Nephron progenitor cell (in vitro differentiated cells): ENCODE measurements at regions not wholly inside any gene's neighbourhood (a gene's known extent, or its start where the extent isn't known, plus 50 kb on each side); places are given as distances from the start of the nearest gene placed in this dataset.

ENCODE experiments used
- DNase-seq: peaks from one replicate; pipeline ENCODE4 v3.0.0; 2021
- H3K27ac Mint-ChIP-seq: 2 replicates; pipeline ENCODE4 v1.8.0; 2021; ENCODE audit warnings: mild to moderate bottlenecking, moderate library complexity, mixed read lengths
- H3K27me3 Mint-ChIP-seq: 2 replicates; pipeline ENCODE4 v1.8.0; 2021; ENCODE audit warnings: mild to moderate bottlenecking, low read depth, mixed read lengths; ENCODE audit not compliant: poor library complexity
- H3K36me3 Mint-ChIP-seq: 2 replicates; pipeline ENCODE4 v1.8.0; 2021; ENCODE audit warnings: low read depth, mixed read lengths
- H3K4me1 Mint-ChIP-seq: 2 replicates; pipeline ENCODE4 v1.8.0; 2021; ENCODE audit warnings: mixed read lengths
- H3K4me3 Mint-ChIP-seq: 2 replicates; pipeline ENCODE4 v1.8.0; 2021; ENCODE audit warnings: mild to moderate bottlenecking, moderate library complexity, mixed read lengths
- H3K9me3 Mint-ChIP-seq: 2 replicates; pipeline ENCODE4 v1.8.0; 2021; ENCODE audit warnings: mild to moderate bottlenecking, moderate library complexity, mixed read lengths
- CTCF ChIP-seq: fragments of 200-600 bp; sonication (generic); IDR thresholded peaks from 2 replicates; pipeline ENCODE4 v1.5.0; 2021; ENCODE audit warnings: antibody characterized with exemption

DNA sequence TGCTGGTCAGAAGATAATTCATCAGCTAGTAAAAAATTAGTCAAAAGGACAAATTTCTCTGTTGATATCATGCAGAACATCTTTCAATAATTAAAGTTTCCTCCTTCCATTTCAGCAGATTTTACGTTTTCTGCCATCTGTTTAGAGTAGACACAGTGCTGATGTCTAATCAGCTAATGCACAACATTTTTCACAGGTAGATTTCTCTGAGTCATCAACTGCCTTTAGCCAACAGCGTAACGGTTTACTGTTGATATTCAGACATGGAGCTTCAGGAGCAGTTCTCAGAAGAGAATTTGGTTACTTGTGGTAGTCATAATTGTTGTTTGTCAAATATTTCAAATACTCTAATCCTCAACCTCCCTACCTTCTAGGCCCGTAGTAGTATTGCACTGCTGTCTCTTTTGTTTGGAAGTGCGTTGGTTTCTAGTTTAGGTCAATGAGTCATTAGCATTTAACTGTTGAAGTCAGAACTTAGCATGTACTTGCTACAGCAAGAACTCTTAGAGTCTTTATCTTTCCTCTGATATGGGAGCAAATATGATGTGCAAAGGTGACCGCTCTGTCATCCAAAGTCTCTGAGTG is 86.8 kb upstream of the TFPI start:
- H3K36me3 Mint-ChIP-seq = no peaks in the 10 kb centered on the region
- TF ChIP-seq CTCF = no peak
- no peaks in the 10 kb centered on the region for H3K27me3 Mint-ChIP-seq
- no peak overlapping the region for H3K4me3 Mint-ChIP-seq
- no peak overlapping the region for H3K27ac Mint-ChIP-seq
- H3K4me1 Mint-ChIP-seq = no peaks in the 10 kb centered on the region
- peaks cover 15% of the 10 kb centered on the region for H3K9me3 Mint-ChIP-seq
- no peak for DNase-seq

- no peak for TF ChIP-seq CTCF
- Mint-ChIP-seq H3K4me3 (no peak overlapping the region), H3K9me3 (peaks cover 11% of the 10 kb centered on the region), H3K4me1 (no peaks in the 10 kb centered on the region), H3K27me3 (no peaks in the 10 kb centered on the region), H3K27ac (no peak overlapping the region), H3K36me3 (no peaks in the 10 kb centered on the region)
- DNase-seq = no peak
Observed at GRCh38 chr2:187642498-187642897, 88.3 kb upstream of the TFPI start.

- Mint-ChIP-seq H3K27ac (no peak overlapping the region), H3K36me3 (no peaks in the 10 kb centered on the region), H3K27me3 (no peaks in the 10 kb centered on the region), H3K4me1 (no peaks in the 10 kb centered on the region), H3K9me3 (no peaks in the 10 kb centered on the region), H3K4me3 (no peak overlapping the region)
- no peak for TF ChIP-seq CTCF
- no peak for DNase-seq
Observed at GRCh38 chr2:187644486-187644885, 90.3 kb upstream of the TFPI start.

DNA sequence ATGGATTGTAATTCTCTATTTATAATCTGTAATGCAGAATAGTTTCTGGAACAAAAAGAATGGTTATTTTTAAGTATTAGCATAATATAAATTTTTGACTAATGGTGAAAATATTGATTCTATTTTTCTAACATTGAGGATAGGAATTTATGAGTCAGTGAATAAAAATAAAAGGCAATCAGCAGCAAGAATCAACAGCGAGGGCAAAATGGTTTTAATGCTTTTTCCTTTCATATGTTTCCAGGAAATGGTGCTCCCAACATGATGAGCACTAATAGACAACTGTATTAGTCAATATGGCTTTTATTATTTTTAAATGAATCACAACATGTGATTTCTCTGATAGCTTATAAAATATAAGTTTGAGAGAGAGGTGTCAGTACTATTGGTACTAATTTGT is 90.7 kb upstream of the TFPI start:
- no peaks in the 10 kb centered on the region for H3K36me3 Mint-ChIP-seq
- H3K4me1 Mint-ChIP-seq = no peaks in the 10 kb centered on the region
- no peaks in the 10 kb centered on the region for H3K27me3 Mint-ChIP-seq
- no peak for TF ChIP-seq CTCF
- DNase-seq = no peak
- H3K9me3 Mint-ChIP-seq = no peaks in the 10 kb centered on the region
- H3K27ac Mint-ChIP-seq = no peak overlapping the region
- no peak overlapping the region for H3K4me3 Mint-ChIP-seq

DNA sequence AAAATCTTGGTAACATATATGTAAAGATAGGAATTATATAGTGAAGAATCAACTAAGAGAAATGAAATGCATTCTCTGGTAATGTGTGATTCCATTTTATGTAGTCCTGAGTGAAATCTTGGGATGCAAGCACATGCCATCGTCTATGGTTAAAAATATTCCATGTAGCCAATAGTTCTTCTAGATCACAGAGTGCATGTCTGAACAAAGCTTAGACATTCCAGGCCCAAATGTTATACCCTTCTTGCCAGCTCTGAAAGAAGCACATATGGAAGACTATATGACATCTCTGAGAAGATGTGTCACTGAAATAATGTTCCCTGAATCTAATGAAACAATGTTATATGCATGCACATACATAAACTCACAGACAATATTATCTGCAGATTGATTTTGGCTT is 92.3 kb upstream of the TFPI start:
- no peak overlapping the region for H3K4me3 Mint-ChIP-seq
- no peak for TF ChIP-seq CTCF
- DNase-seq = no peak
- no peaks in the 10 kb centered on the region for H3K9me3 Mint-ChIP-seq
- H3K27me3 Mint-ChIP-seq = no peaks in the 10 kb centered on the region
- H3K27ac Mint-ChIP-seq = no peak overlapping the region
- H3K36me3 Mint-ChIP-seq = no peaks in the 10 kb centered on the region
- no peaks in the 10 kb centered on the region for H3K4me1 Mint-ChIP-seq

DNA sequence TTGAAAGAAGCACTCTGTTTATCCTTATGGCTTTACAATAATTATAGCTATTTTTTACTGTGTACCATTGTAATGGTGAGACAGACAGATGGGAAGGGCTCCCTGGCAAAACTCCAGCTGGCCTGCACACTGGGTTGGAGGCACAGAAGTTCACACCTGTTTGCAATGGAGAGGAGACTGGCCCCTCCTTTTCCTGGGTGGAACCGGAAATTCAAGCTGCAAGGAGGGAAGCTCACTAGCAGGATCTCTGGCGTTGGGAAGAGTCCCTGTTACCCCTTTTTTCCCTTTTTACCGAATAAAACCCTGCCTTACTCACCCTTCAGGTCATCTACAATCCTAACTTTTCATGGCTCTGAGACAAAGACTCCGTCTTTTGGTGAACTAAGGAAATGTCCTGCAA is 100.3 kb upstream of the TFPI start:
- Mint-ChIP-seq H3K27ac (no peak overlapping the region), H3K36me3 (no peaks in the 10 kb centered on the region), H3K4me1 (peaks cover 4% of the 10 kb centered on the region), H3K9me3 (no peaks in the 10 kb centered on the region), H3K27me3 (no peaks in the 10 kb centered on the region), H3K4me3 (no peak overlapping the region)
- DNase-seq = no peak
- TF ChIP-seq CTCF = no peak
